HepG2 (cell line): ENCODE measurements at regions not wholly inside any gene's neighbourhood (a gene's known extent, or its start where the extent isn't known, plus 50 kb on each side); places are given as distances from the start of the nearest gene placed in this dataset.

ENCODE experiments used
- ATM ChIP-seq: fragments of 450-650 bp; IDR thresholded peaks from 2 replicates; pipeline ENCODE4 v1.7.1; 2017; ENCODE audit warnings: mild to moderate bottlenecking, borderline replicate concordance
- ATRX ChIP-seq: sonication (generic); formaldehyde crosslinking; IDR thresholded peaks from 2 replicates; pipeline ENCODE4 v1.4.0; 2020; ENCODE audit warnings: missing genetic modification reagents, borderline replicate concordance
- BCL6 ChIP-seq: IDR thresholded peaks from 2 replicates; pipeline ENCODE4 v1.6.1; 2016; ENCODE audit warnings: missing genetic modification reagents, missing compliant biosample characterization
- CCDC6 ChIP-seq: sonication (generic); formaldehyde crosslinking; IDR thresholded peaks from 2 replicates; pipeline ENCODE4 v1.8.1; 2022; ENCODE audit warnings: mild to moderate bottlenecking, missing genetic modification reagents, moderate library complexity
- CHD4 ChIP-seq: fragments of 200-600 bp; sonication (generic); IDR thresholded peaks from 2 replicates; pipeline ENCODE4 v1.7.0; 2017; ENCODE audit warnings: mild to moderate bottlenecking, low read length, borderline replicate concordance
- CSRNP1 ChIP-seq: sonication (generic); formaldehyde crosslinking; IDR thresholded peaks from 2 replicates; pipeline ENCODE4 v1.8.1; 2023; ENCODE audit warnings: mild to moderate bottlenecking, missing genetic modification reagents
- ELF1 ChIP-seq: sonication (generic); formaldehyde crosslinking; IDR thresholded peaks from 2 replicates; pipeline ENCODE4 v1.4.0; 2020; ENCODE audit warnings: missing genetic modification reagents
- FOXP1 ChIP-seq, 2 experiments: fragments of 450-650 bp in 1 of 2; IDR thresholded peaks; 2 replicates each; pipeline ENCODE4 v1.6.1; 2017 to 2018; ENCODE audit warnings: antibody characterized with exemption in 1 of 2
- MAX ChIP-seq: IDR thresholded peaks from 2 replicates; pipeline ENCODE4 v1.6.1; 2012; ENCODE audit warnings: inconsistent platforms
- NCOA2 ChIP-seq: sonication (generic); formaldehyde crosslinking; IDR thresholded peaks from 2 replicates; pipeline ENCODE4 v1.8.0; 2022; ENCODE audit warnings: inconsistent platforms
- PAXIP1 ChIP-seq: sonication (generic); formaldehyde crosslinking; conservative IDR thresholded peaks from 2 replicates; pipeline ENCODE4 v1.4.0; 2020; ENCODE audit warnings: mild to moderate bottlenecking, missing genetic modification reagents, moderate library complexity
- PCBP2 ChIP-seq: fragments of 200-400 bp; formaldehyde crosslinking; optimal IDR thresholded peaks from 2 replicates; pipeline ENCODE3; 2018; ENCODE audit warnings: low read length, low read depth; ENCODE audit not compliant: poor library complexity, severe bottlenecking
- SIX1 ChIP-seq: sonication (generic); formaldehyde crosslinking; IDR thresholded peaks from 2 replicates; pipeline ENCODE4 v1.4.0; 2020; ENCODE audit warnings: missing genetic modification reagents, borderline replicate concordance
- TARDBP ChIP-seq: sonication (generic); formaldehyde crosslinking; IDR thresholded peaks from 2 replicates; pipeline ENCODE4 v1.8.0; 2022; ENCODE audit warnings: mild to moderate bottlenecking, missing genetic modification reagents
- ZNF646 ChIP-seq: sonication (generic); formaldehyde crosslinking; IDR thresholded peaks from 2 replicates; pipeline ENCODE4 v1.9.0; 2021; ENCODE audit warnings: mild to moderate bottlenecking, missing genetic modification reagents

GRCh38 chr1:213568929-213569815, 418.6 kb upstream of the PROX1 start (continued):
- peak; percentile 65; the same call in 1 of the 2 replicates for TF ChIP-seq ZNF646 (CRISPR knock-in tag)
- no peak for TF ChIP-seq ATRX (CRISPR knock-in tag)
- peak; percentile 78; the same call in 1 of the 2 replicates for TF ChIP-seq CHD4
- TF ChIP-seq SIX1 (CRISPR knock-in tag), result peak; percentile 12; the same call in 1 of the 2 replicates
- TF ChIP-seq MAX, result peak; percentile 32; the same call in 1 of the 2 replicates
- TF ChIP-seq CSRNP1 (CRISPR knock-in tag), result no peak
- TF ChIP-seq PCBP2, result no peak
- 0 out of 2 replicates have a peak, but pooled peaks have one; percentile 36 for TF ChIP-seq FOXP1 (IDR thresholded peaks at IDR 0.05)
- TF ChIP-seq FOXP1 (CRISPR knock-in tag; IDR thresholded peaks at IDR 0.05), result peak; percentile 75
- TF ChIP-seq CCDC6 (CRISPR knock-in tag), result no peak
- TF ChIP-seq PAXIP1 (CRISPR knock-in tag), result peak; percentile 77
- peak; percentile 68 for TF ChIP-seq BCL6
- TF ChIP-seq ELF1, result no peak
- no peak for TF ChIP-seq ATM
- peak; percentile 43; the same call in 1 of the 2 replicates for TF ChIP-seq TARDBP (CRISPR knock-in tag)
- TF ChIP-seq NCOA2 (CRISPR knock-in tag), result peak; percentile 87
